ENCODE measurements at regions not wholly inside any gene's neighbourhood (a gene's known extent, or its start where the extent isn't known, plus 50 kb on each side); places are given as distances from the start of the nearest gene placed in this dataset.

DNA sequence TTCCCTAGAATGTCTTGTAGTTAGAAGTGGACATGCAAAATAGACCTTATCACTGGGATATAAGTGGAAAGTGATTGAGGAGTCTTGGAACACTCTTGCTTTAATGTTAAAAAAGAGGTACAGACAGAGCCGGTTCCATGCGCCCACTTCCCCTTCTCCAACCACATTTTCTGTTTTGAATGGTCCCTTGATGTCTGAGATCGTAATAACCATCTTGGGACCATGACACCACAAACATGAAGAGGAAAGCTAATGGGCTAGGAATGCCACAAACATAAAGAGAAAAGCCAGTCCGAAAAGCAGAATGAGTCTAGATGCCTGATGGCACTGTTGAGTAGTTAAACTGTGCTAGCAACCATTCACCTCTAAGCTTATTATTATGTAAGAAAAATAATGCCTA is 54.8 kb upstream of the SPON1 start:
- DNase-seq, result no peak

DNA sequence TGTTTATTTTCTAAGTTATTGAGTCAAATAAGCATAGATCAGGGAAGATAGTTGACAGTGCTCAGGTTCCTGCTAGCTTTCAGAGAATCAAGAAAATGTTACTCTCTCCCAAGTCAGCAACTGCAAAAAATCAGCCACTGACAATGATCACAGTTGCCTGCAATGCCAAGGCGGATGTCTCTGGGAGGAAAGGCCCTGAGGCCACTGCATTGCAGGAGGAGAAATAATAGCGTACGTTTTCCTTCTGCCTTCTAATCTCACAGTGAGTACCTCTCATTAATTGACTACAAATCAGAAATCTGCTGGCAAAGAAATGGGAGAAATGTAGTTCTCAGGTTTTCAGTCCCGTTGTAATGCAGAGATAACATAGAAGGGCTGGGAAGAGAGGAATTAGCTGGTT is 54.0 kb upstream of the SPON1 start:
- no peak for DNase-seq
